Pancreas (tissue), 10 donors: ENCODE measurements at regions not wholly inside any gene's neighbourhood (a gene's known extent, or its start where the extent isn't known, plus 50 kb on each side); places are given as distances from the start of the nearest gene placed in this dataset.
A peak's percentile ranks its signal among the peaks of the same experiment; 100 is the strongest.

Source experiments
- ATAC-seq, 4 donors: fragments of 200-7000 bp; cut with Tn5 transposase; one replicate each; pipeline versions ENCODE4 v1.8.0 to v1.9.1; 2020; ENCODE audit warnings: mild to moderate bottlenecking in 4 of 4, moderate library complexity in 4 of 4
- DNase-seq, 6 donors: peaks; one replicate each; pipeline ENCODE4 v3.0.0-alpha.2; 2020
- FAIRE-seq: peaks from 2 replicates; lab custom pipeline; 2012; peaks lifted over from hg19 to GRCh38; lab: Jason Lieb, UNC
- H3K27ac ChIP-seq, 4 donors: fragments of 200-600 bp; sonication (generic); 1 replicate in 3 of 4; 2 replicates in 1 of 4; pipeline versions ENCODE4 v1.5.0 to v1.8.0; 2020
- H3K27me3 ChIP-seq, 4 donors: fragments of 200-600 bp; one replicate each; pipeline ENCODE4 v1.8.0; 2021
- H3K36me3 ChIP-seq, 3 donors: fragments of 200-600 bp; sonication (generic) in 1 of 3; one replicate each; pipeline versions ENCODE4 v1.5.0 to v1.8.0; 2020 to 2021
- H3K4me1 ChIP-seq, 3 donors: fragments of 200-600 bp; one replicate each; pipeline ENCODE4 v1.8.0; 2021
- H3K4me3 ChIP-seq, 4 donors: fragments of 200-600 bp; sonication (generic) in 2 of 4; one replicate each; pipeline versions ENCODE4 v1.5.0 to v1.8.0; 2020 to 2021
- H3K9me3 ChIP-seq, 4 donors: fragments of 200-600 bp; one replicate each; pipeline ENCODE4 v1.8.0; 2021
- WGBS, 2 donors: extraction: QIAGEN DNeasy Blood & Tissue Kit; methylation state at CpG; one replicate each; pipeline ENCODE4 v1.1.7; 2013; 5-methylcytosine and 5-hydroxymethylcytosine counted together
- intact Hi-C, 3 donors: fragments of 100-400 bp; cut with DNase I; formaldehyde crosslinking; loops; one replicate each; pipeline versions ENCODE4 v1.11.1 to v1.14.2; 2022
- TF ChIP-seq, protein P1 (sequence below), 4 donors: fragments of 200-600 bp; sonication (generic) in 3 of 4; IDR thresholded peaks; one replicate each; pipeline versions ENCODE4 v1.5.0 to v1.8.0; 2021; ENCODE audit warnings: antibody characterized with exemption in 4 of 4
- donor health status: healthy with polysubstance abuse.
- donor health status: DM: no; HTN: no; CAD: no; lungs with moderate emphysema.
- donor health status: DM: no; HTN: no; CAD: no.
- donor health status: control.
- donor health status: control.
- donor health status: Bipolar disorder and iron deficiency.
- donor health status: DM: yes; HTN: yes; CAD: no.
- donor health status: DM: no; HTN: no; CAD: no.
- donor health status: DM: no; HTN: no; CAD: no.
- donor health status: DM: yes; HTN: yes; CAD: no.

DNA sequence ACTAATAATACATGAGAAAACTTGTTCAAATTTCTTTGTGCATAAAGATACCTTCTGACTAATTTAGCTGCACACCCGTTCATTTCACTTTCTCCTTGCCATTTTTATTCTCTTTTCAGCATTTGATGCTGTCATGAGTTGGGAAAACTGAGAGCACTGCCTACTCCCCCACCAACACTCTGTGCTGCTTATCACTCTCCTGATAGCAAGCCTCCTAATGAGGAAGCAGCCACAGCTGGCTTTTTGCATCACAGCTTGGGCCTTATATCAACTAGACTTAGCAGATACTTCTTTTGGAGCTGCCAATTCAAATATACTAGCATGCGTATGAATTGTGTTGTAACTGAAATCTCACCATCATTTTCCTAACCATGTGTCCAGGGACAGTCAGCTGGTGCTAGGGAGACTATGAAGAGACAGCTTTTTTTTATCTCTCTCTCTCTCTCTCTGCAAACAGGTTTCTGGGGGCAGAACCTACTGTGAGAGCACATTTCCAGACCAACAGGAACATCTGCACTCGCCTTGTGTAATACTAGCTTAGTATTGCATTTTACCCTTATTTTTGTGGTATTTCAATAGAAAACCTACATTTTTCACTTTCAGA is 699.0 kb downstream of the KHDRBS2 start:
- no peak for ATAC-seq
- no peaks in the 10 kb centered on the region for H3K27me3 ChIP-seq
- H3K36me3 ChIP-seq = no peaks in the 10 kb centered on the region
- WGBS, 2 donors = 45 to 53% methylated on average over 3 of the region's 3 CpGs
- TF ChIP-seq, protein P1, sequence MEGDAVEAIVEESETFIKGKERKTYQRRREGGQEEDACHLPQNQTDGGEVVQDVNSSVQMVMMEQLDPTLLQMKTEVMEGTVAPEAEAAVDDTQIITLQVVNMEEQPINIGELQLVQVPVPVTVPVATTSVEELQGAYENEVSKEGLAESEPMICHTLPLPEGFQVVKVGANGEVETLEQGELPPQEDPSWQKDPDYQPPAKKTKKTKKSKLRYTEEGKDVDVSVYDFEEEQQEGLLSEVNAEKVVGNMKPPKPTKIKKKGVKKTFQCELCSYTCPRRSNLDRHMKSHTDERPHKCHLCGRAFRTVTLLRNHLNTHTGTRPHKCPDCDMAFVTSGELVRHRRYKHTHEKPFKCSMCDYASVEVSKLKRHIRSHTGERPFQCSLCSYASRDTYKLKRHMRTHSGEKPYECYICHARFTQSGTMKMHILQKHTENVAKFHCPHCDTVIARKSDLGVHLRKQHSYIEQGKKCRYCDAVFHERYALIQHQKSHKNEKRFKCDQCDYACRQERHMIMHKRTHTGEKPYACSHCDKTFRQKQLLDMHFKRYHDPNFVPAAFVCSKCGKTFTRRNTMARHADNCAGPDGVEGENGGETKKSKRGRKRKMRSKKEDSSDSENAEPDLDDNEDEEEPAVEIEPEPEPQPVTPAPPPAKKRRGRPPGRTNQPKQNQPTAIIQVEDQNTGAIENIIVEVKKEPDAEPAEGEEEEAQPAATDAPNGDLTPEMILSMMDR (IDR thresholded peaks at IDR 0.05) = no peak
- no peak overlapping the region for H3K4me3 ChIP-seq
- no peaks in the 10 kb centered on the region for H3K9me3 ChIP-seq
- no peaks in the 10 kb centered on the region for H3K4me1 ChIP-seq
- no peak for FAIRE-seq
- intact Hi-C loops = no loop called here
- no peak for DNase-seq
- H3K27ac ChIP-seq = no peak overlapping the region

- 0% methylated on average over 2 of the region's 2 CpGs for WGBS, 2 donors
- no peaks in the 10 kb centered on the region for H3K27me3 ChIP-seq
- FAIRE-seq (no peak), DNase-seq (no peak), ATAC-seq (no peak)
- no peak overlapping the region for H3K4me3 ChIP-seq
- TF ChIP-seq, protein P1 (IDR thresholded peaks at IDR 0.05) = no peak
- intact Hi-C loops = no loop called here
- no peaks in the 10 kb centered on the region for H3K9me3 ChIP-seq
- no peak overlapping the region for H3K27ac ChIP-seq
- no peaks in the 10 kb centered on the region for H3K4me1 ChIP-seq
- no peaks in the 10 kb centered on the region for H3K36me3 ChIP-seq
Measured at GRCh38 chr6:61585504-61585903, 700.5 kb downstream of the KHDRBS2 start.

DNA sequence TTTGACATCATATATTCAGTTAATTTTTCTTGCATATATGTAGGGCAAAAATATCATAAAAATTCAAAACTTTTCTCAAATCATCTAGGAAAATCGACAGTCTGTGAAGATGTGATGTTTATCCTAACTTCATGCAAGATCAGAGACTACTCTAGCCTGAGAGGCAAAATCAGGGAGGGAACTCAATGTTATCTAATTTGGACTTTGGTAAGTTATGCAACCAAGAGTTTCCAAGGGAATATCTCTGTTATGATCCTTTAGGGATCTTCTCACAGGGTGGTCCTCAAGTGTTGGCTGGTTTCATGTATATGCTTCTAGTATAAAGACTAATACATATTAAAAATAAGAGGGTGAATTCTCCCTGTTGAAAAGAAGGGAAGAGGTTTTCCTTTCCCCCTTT is 723.9 kb downstream of the KHDRBS2 start:
- Histone ChIP-seq H3K4me1 (no peaks in the 10 kb centered on the region), H3K9me3 (no peaks in the 10 kb centered on the region), H3K4me3 (no peak overlapping the region), H3K27ac (no peak overlapping the region), H3K27me3 (no peaks in the 10 kb centered on the region), H3K36me3 (no peaks in the 10 kb centered on the region)
- no peak for ATAC-seq
- no peak for FAIRE-seq
- TF ChIP-seq, protein P1 (IDR thresholded peaks at IDR 0.05) = no peak
- DNase-seq = no peak
- intact Hi-C loops = no loop called here
- 15 to 19% methylated on average over 1 of the region's 1 CpG for WGBS, 2 donors

- TF ChIP-seq, protein P1 (IDR thresholded peaks at IDR 0.05) = no peak
- Histone ChIP-seq H3K36me3 (no peaks in the 10 kb centered on the region), H3K27me3 (no peaks in the 10 kb centered on the region), H3K4me1 (no peaks in the 10 kb centered on the region), H3K27ac (no peak overlapping the region), H3K4me3 (no peak overlapping the region), H3K9me3 (no peaks in the 10 kb centered on the region)
- WGBS, 2 donors = 7 to 12% methylated on average over 1 of the region's 1 CpG
- intact Hi-C loops = no loop called here
- no peak for FAIRE-seq
- DNase-seq = no peak
- ATAC-seq = no peak
Measured at GRCh38 chr6:61558796-61559195, 727.2 kb downstream of the KHDRBS2 start.

DNA sequence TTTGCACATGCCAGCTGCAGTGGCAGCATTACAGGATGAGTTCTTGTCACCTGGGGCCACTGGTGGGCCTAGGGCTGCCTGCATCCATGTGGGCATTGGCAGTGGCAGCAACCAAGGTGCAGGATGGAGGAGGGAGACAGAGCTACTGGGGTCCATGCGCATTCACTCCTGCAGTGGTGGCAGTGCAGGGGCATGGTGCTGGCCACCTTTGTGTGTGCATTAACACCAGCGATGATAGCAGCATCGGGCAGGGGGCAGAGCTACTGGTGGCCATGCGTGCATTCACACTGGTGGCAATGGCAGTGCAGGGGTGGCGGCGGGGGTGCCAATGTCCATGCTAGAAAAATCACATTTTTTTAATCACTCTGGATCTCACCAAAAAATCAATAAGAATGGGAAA is 730.0 kb downstream of the KHDRBS2 start:
- ATAC-seq = no peak
- peak in 1 of 6 donors; percentile 29 for DNase-seq
- no peak for FAIRE-seq
- Histone ChIP-seq H3K4me1 (no peaks in the 10 kb centered on the region), H3K4me3 (no peak overlapping the region), H3K27ac (no peak overlapping the region), H3K9me3 (no peaks in the 10 kb centered on the region), H3K27me3 (no peaks in the 10 kb centered on the region), H3K36me3 (no peaks in the 10 kb centered on the region)
- intact Hi-C loops = no loop called here
- TF ChIP-seq, protein P1 (IDR thresholded peaks at IDR 0.05) = no peak
- WGBS, 2 donors = 76 to 90% methylated on average over 6 of the region's 6 CpGs
